GM21528 (cell line): ENCODE measurements at regions not wholly inside any gene's neighbourhood (a gene's known extent, or its start where the extent isn't known, plus 50 kb on each side); places are given as distances from the start of the nearest gene placed in this dataset.
"Not testable (repeated sequence)": the region's sequence is repeated elsewhere in the genome, so short reads cannot be mapped to it uniquely, and the experiment has no call there.

Experiments used
- ATAC-seq: cut with Tn5 transposase; IDR thresholded peaks from one replicate; pipeline ENCODE4 v1.9.1; 2021; ENCODE audit warnings: mild to moderate bottlenecking, moderate library complexity; ENCODE audit not compliant: unreplicated experiment, low FRiP score

- ATAC-seq = no peak
Measured at GRCh38 chr6:137545073-137545472, 50.9 kb upstream of the OLIG3 start.

GRCh38 chr6:137547186-137547585, 53.0 kb upstream of the OLIG3 start:
- ATAC-seq = no peak

- no peak for ATAC-seq
Measured at GRCh38 chr6:137547601-137548000, 53.4 kb upstream of the OLIG3 start.

- ATAC-seq = no peak
Measured at GRCh38 chr6:137549106-137549505, 54.9 kb upstream of the OLIG3 start.

- ATAC-seq = no peak
Measured at GRCh38 chr6:137550535-137550934, 56.3 kb upstream of the OLIG3 start.

DNA sequence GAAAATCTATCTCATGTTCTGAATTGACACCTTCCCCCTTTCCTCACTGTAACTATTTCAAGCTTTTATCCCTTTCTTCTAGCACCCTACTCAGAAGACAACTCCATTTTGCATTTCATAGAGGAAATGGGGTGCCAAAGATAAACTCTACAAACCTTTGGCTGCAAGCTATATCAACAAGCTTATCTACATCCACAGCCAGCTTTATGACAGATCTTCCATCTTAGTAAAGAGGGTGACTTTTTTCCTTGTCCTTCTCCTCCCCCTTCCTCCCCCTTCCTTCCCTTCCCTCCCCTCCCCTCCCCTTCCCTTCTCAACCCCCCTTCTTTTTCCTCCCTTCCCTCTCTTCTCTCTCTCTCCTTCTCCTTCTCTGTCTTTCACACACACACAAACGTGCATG, 58.0 kb upstream of the OLIG3 start:
- no peak for ATAC-seq

GRCh38 chr6:137552809-137553208, 58.6 kb upstream of the OLIG3 start:
- no peak for ATAC-seq

- not testable (repeated sequence) for ATAC-seq
Measured at GRCh38 chr6:137559521-137560183, 65.5 kb upstream of the OLIG3 start.

DNA sequence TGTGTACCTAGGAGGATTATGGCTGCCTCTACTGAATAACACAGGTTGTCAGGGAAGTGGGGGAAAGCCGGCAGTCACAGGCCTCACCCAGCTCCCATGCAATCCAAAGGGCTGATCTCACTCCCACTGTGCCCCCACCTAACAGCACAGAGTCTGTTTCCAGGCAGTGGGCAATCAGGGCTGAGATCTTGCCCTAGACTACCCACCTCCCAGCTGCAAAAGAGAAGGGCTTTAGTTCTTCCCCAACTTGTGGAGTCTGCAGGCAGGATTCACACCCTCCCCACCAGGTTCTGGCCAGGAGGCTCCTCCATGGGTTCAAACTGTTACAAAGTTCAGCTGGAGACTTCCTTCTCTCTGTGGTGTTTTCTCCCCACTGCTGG, 66.0 kb upstream of the OLIG3 start:
- no peak for ATAC-seq

GRCh38 chr6:137568067-137568466, 73.9 kb upstream of the OLIG3 start:
- no peak for ATAC-seq

DNA sequence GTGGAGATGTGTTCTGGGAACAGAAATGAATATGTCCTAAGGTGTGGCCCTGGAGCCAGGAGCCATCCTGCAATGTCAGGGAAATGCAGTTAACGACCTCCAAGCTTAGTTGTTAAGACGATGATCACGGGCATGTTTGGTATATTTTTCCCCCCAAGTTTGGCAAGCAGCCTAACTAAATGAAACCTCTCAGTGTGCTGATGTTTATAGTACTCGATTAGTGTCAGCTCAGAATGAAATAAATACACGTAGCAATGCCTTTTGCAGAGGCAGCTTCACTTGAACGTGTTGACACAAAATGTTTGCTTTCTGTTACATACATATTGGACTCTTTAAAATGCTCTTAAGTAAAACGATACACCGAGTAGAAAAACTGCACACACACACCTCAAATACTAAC, 76.2 kb upstream of the OLIG3 start:
- ATAC-seq = no peak

DNA sequence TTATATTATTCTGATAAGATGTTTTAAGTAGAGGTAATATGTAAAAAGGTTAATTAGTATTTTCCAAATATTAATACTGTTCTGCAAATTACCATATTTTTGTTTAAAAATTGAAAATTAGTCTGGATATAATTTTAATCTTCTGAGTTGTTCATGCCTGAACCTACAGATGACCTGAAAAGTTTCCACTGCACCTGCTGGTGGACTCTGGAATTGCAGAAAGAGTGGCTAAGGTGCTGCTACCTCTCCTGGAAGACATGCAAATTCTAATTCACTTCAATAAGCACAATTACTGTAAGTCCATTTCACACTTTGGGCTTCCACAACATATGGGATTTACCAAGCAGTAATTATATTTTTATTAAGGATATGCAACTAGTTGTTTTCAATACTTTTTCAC, 77.7 kb upstream of the OLIG3 start:
- no peak for ATAC-seq

DNA sequence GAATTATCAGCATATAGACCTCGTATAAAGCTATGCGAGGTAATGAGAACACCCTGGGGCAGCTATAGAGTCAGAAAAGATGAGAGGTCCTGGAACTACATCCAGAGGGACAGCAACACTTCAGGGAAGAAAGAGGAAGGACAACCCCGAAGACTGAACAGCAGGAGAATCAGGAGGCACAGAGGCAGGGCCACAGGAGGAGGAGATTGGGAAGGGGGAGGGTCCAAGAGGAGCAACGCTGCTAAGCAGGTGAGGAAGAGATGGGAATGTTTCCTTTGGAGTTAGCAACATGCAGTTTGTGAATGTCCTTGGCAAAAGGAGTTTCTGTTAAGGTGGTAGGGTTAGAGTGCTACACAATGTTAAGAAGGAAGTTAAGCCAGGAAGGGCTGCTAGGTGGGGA, 79.5 kb upstream of the OLIG3 start:
- no peak for ATAC-seq

DNA sequence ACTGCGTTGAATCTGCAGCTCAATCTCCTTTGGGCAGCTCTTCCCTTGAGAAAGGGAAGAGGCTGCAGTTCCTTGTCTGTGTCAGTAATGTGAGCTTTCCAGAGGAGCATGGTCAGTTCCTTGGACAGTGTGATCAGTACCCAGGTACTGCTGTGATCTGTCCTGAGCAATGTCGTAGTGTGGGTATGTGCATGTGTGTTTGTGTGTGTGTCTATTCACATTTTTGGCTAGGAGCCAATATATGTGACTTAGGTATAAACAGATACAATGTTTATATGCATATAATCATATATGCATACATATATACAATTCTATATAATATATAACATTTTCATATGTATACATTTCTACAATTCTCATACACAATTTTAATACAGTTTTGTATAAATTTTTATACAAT, 85.4 kb upstream of the OLIG3 start:
- ATAC-seq = no peak

- ATAC-seq = no peak
Measured at GRCh38 chr6:137581019-137581707, 87.0 kb upstream of the OLIG3 start.

GRCh38 chr6:137583519-137583918, 89.3 kb upstream of the OLIG3 start:
- not testable (repeated sequence) for ATAC-seq

DNA sequence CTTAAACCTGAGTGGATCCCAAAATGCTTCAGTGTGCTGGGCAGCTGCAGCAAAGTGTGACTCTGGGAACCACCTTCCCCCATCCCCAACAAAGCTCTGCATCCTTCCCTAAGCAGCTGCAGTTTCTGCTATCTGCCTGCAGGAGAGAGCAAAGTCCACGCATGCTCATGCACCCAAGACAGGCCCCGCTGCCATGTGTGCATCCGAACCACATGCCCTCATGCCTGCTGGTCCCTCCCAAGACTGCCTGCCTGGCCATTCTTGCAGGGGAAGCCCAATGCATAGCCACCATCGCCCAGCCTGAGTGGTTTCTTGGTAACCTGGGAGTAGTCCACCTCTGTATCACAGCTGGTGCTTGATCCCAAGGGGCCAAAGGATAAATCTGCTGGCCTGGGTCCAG, 94.3 kb upstream of the OLIG3 start:
- no peak for ATAC-seq

DNA sequence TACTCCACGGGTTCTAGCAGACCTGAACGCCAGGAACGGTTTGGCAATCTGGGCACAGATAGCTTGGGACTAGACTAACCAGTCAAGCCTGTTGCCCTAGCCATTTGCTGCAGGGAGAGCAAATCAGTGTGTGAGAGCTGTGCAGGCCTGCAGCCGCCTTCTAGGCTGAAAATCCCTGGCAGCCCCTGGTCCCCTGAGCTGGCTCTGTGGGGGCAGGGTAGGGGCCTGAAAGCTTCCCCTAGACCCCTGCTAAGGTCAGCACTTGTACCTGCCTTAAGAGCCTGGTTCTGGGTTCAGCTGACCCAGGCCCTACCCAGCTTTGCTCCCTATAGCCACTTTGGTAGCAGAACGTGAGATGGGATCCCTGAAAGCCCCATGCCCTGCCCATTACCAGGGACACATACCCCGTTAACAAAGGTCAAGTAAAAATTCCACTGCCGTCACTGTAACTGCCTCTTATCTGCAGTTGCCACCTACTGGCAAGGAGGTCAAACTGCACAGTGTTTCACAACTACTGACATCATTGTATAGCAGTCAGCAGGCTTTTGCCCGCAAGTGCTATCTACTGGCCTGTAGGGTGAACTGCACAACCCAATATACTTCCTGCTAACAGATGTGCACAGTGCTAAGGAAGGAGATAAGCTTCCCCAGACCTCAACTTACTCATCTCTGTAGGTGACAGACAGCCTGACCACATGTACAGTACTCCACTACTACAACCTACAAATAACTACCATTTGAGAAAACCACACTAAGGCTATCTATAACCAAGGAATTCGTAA, 95.1 kb upstream of the OLIG3 start:
- ATAC-seq = peak; percentile 99

- ATAC-seq = no peak
Measured at GRCh38 chr6:137590684-137591083, 96.5 kb upstream of the OLIG3 start.

DNA sequence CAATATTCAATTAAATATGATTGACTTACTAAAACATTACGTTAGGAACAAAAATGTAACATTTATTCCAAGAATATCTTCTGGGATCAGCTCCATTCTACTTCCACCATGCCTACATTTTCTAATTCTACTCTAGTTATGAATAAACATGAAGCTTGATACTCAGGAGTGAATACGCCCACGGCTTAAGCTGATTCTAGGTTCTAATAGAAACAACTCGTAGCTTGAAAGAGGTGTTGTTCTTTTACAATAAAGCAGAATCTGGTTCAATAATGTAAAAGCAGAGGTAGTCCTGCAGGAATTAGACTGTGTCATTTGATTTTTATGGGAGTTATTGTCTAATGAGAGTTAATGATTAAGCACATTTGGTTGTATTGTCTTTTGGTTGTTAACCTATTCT, 107.3 kb upstream of the OLIG3 start:
- no peak for ATAC-seq

- no peak for ATAC-seq
Measured at GRCh38 chr6:137602313-137603197, 108.4 kb upstream of the OLIG3 start.
